ENCODE measurements at regions not wholly inside any gene's neighbourhood (a gene's known extent, or its start where the extent isn't known, plus 50 kb on each side); places are given as distances from the start of the nearest gene placed in this dataset.

DNA sequence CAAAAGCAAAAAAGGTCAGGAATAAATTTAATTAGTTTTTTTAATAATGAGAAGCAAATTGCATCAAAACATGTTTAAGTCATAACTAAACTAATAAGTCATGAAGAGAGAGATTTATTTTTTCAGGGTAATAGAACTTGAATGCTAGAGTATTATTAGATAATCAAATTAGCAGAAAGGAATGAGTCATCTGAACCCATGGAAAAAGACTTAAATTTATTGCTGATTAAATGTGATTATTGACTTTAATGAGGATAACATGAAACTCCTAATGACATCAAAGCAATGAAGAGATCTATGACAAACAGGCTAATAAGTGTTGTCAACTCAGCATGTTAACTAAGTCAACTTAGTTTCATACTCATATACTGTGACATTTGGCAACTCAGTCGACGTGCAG is 264.2 kb downstream of the USP25 start:
- Mint-ChIP-seq H3K4me1 (ENCODE audit: low read depth, unreplicated experiment) (no peaks in the 10 kb centered on the region), H3K27ac (ENCODE audit: unreplicated experiment) (no peak overlapping the region), H3K4me3 (ENCODE audit: unreplicated experiment) (no peak overlapping the region), H3K36me3 (ENCODE audit: unreplicated experiment) (no peaks in the 10 kb centered on the region), H3K27me3 (ENCODE audit: unreplicated experiment) (peaks cover 2% of the 10 kb centered on the region), H3K9me3 (ENCODE audit: unreplicated experiment) (no peaks in the 10 kb centered on the region)
- DNase-seq = no peak
- TF ChIP-seq, protein P1, sequence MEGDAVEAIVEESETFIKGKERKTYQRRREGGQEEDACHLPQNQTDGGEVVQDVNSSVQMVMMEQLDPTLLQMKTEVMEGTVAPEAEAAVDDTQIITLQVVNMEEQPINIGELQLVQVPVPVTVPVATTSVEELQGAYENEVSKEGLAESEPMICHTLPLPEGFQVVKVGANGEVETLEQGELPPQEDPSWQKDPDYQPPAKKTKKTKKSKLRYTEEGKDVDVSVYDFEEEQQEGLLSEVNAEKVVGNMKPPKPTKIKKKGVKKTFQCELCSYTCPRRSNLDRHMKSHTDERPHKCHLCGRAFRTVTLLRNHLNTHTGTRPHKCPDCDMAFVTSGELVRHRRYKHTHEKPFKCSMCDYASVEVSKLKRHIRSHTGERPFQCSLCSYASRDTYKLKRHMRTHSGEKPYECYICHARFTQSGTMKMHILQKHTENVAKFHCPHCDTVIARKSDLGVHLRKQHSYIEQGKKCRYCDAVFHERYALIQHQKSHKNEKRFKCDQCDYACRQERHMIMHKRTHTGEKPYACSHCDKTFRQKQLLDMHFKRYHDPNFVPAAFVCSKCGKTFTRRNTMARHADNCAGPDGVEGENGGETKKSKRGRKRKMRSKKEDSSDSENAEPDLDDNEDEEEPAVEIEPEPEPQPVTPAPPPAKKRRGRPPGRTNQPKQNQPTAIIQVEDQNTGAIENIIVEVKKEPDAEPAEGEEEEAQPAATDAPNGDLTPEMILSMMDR (IDR thresholded peaks at IDR 0.05; ENCODE audit: partially characterized antibody, unreplicated experiment) = no peak

GRCh38 chr21:15999741-16000140 is 270.0 kb downstream of the USP25 start:
- TF ChIP-seq, protein P1 (IDR thresholded peaks at IDR 0.05; ENCODE audit: partially characterized antibody, unreplicated experiment) = no peak
- no peaks in the 10 kb centered on the region for H3K36me3 Mint-ChIP-seq (ENCODE audit: unreplicated experiment)
- no peak overlapping the region for H3K27ac Mint-ChIP-seq (ENCODE audit: unreplicated experiment)
- no peaks in the 10 kb centered on the region for H3K4me1 Mint-ChIP-seq (ENCODE audit: low read depth, unreplicated experiment)
- DNase-seq = no peak
- H3K27me3 Mint-ChIP-seq (ENCODE audit: unreplicated experiment) = no peaks in the 10 kb centered on the region
- H3K9me3 Mint-ChIP-seq (ENCODE audit: unreplicated experiment) = peaks cover 2% of the 10 kb centered on the region
- no peak overlapping the region for H3K4me3 Mint-ChIP-seq (ENCODE audit: unreplicated experiment)

DNA sequence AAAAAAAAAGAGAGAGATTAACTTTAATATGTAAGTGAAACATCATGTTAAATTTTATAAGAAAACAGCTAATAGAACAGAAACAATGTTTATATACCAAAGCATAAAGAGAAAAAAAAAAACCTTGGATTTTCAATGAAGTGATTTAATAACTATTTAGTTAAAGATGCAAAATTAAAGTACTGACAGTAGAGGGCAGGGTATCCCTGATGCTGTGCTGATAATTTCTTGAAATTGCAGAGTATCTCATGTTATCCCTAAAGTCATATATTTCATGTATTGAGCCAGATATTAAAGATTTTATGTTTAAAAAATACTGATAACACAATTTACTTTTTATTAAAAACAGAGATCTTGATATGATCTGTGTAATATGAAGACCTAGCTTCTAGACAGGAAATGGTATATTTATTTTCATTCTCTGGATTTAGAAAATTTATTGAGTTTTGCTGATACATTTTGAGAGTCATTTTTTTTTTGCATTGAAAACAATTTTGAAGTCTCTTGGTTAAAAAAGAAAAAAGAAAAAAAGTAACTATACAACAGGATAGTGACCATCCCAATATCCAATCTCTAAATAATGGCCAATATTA is 273.2 kb downstream of the USP25 start:
- H3K36me3 Mint-ChIP-seq (ENCODE audit: unreplicated experiment) = no peaks in the 10 kb centered on the region
- TF ChIP-seq, protein P1 (IDR thresholded peaks at IDR 0.05; ENCODE audit: partially characterized antibody, unreplicated experiment) = no peak
- H3K4me1 Mint-ChIP-seq (ENCODE audit: low read depth, unreplicated experiment) = no peaks in the 10 kb centered on the region
- no peak for DNase-seq
- no peak overlapping the region for H3K4me3 Mint-ChIP-seq (ENCODE audit: unreplicated experiment)
- no peak overlapping the region for H3K27ac Mint-ChIP-seq (ENCODE audit: unreplicated experiment)
- no peaks in the 10 kb centered on the region for H3K27me3 Mint-ChIP-seq (ENCODE audit: unreplicated experiment)
- peaks cover 2% of the 10 kb centered on the region for H3K9me3 Mint-ChIP-seq (ENCODE audit: unreplicated experiment)

DNA sequence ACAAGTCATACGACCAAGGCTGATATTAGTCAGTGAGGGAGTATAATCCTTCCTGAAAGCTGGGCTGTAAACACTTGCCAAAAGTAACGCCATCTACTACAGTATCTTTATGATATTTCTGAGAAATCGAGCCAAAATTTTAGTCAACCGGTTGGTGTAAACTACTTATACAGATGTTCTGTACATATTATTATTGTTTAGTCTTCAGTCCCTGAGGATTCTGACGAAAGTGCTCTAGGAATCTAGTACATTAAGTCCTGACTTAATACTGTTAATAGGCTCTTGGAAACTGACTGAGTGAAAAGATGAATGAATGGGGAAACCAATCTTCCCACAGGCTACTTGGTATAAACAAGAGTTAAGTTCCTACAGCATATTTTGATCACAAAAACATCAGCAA is 274.3 kb downstream of the USP25 start:
- no peak for DNase-seq
- H3K27ac Mint-ChIP-seq (ENCODE audit: unreplicated experiment) = no peak overlapping the region
- H3K9me3 Mint-ChIP-seq (ENCODE audit: unreplicated experiment) = peaks cover 2% of the 10 kb centered on the region
- no peak overlapping the region for H3K4me3 Mint-ChIP-seq (ENCODE audit: unreplicated experiment)
- TF ChIP-seq, protein P1 (IDR thresholded peaks at IDR 0.05; ENCODE audit: partially characterized antibody, unreplicated experiment) = no peak
- H3K27me3 Mint-ChIP-seq (ENCODE audit: unreplicated experiment) = no peaks in the 10 kb centered on the region
- H3K4me1 Mint-ChIP-seq (ENCODE audit: low read depth, unreplicated experiment) = no peaks in the 10 kb centered on the region
- no peaks in the 10 kb centered on the region for H3K36me3 Mint-ChIP-seq (ENCODE audit: unreplicated experiment)

- Mint-ChIP-seq H3K36me3 (ENCODE audit: unreplicated experiment) (no peaks in the 10 kb centered on the region), H3K4me3 (ENCODE audit: unreplicated experiment) (no peak overlapping the region), H3K4me1 (ENCODE audit: low read depth, unreplicated experiment) (no peaks in the 10 kb centered on the region), H3K9me3 (ENCODE audit: unreplicated experiment) (peaks cover 2% of the 10 kb centered on the region), H3K27ac (ENCODE audit: unreplicated experiment) (no peak overlapping the region), H3K27me3 (ENCODE audit: unreplicated experiment) (no peaks in the 10 kb centered on the region)
- TF ChIP-seq, protein P1 (IDR thresholded peaks at IDR 0.05; ENCODE audit: partially characterized antibody, unreplicated experiment) = no peak
- no peak for DNase-seq
Observed at GRCh38 chr21:16004523-16004922, 274.7 kb downstream of the USP25 start.

All from glutamatergic neuron (in vitro differentiated cells).